HL-60 (cell line): ENCODE measurements at regions not wholly inside any gene's neighbourhood (a gene's known extent, or its start where the extent isn't known, plus 50 kb on each side); places are given as distances from the start of the nearest gene placed in this dataset.

ENCODE experiments used
- DNase-seq, 2 experiments: peaks; one replicate each; pipeline ENCODE4 v3.0.0-alpha.2; 2010 to 2020; ENCODE audit warnings: low read depth in 1 of 2, low spot score in 1 of 2
- H3K27ac ChIP-seq: fragments of 250-450 bp; sonication (Bioruptor Pico); replicated peaks from 2 replicates; pipeline ENCODE4 v1.5.1; 2020; ENCODE audit warnings: mild to moderate bottlenecking, moderate library complexity
- H3K27me3 ChIP-seq: fragments of 250-450 bp; sonication (Bioruptor Pico); 2 replicates; pipeline ENCODE4 v1.5.1; 2021; ENCODE audit warnings: mild to moderate bottlenecking, moderate library complexity; ENCODE audit not compliant: insufficient read depth, poor library complexity, severe bottlenecking
- H3K4me3 ChIP-seq: replicated peaks from 2 replicates; pipeline ENCODE4 v1.5.1; 2011; ENCODE audit warnings: mild to moderate bottlenecking, control low read depth, low read length; ENCODE audit not compliant: insufficient read depth
- GABPA ChIP-seq: IDR thresholded peaks from 2 replicates; pipeline ENCODE4 v1.6.1; 2012; ENCODE audit warnings: low read depth
- POLR2AphosphoS5 ChIP-seq: IDR thresholded peaks from 2 replicates; pipeline ENCODE4 v1.6.1; 2012; ENCODE audit warnings: low read depth
- SPI1 ChIP-seq: IDR thresholded peaks from 2 replicates; pipeline ENCODE4 v1.6.1; 2012; ENCODE audit warnings: low read depth, mild to moderate bottlenecking, borderline replicate concordance
- TF ChIP-seq, protein P1 (sequence below): IDR thresholded peaks from one replicate; pipeline ENCODE4 v1.5.1; 2011; ENCODE audit warnings: low read length, control low read depth, inconsistent platforms; ENCODE audit not compliant: insufficient read depth
- TF ChIP-seq, protein P2 (sequence below): IDR thresholded peaks from 2 replicates; pipeline ENCODE4 v1.6.1; 2012; ENCODE audit warnings: low read depth; ENCODE audit not compliant: insufficient replicate concordance

DNA sequence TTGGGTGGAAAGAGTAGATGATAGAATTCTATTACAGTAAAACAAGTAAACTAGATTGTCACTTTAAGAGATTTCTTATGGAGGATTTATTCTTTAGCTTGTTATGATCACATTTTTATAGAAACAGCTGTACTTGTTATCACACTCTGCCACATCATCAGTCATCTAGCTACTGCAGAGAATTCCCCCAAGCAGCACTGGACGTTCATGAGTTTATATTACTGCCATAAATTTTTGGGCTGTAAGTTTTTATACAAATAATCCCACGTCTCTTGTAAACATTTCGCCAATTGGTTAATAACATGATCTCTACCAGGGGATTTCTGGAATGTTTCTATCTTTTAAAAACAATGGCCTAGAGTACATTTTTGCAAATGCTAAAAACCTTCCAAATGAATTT lies 238.8 kb downstream of the POLR1F start:
- Histone ChIP-seq H3K27me3 (no peaks in the 10 kb centered on the region), H3K4me3 (no peak overlapping the region), H3K27ac (no peak overlapping the region)
- no peak for TF ChIP-seq GABPA
- TF ChIP-seq, protein P1, sequence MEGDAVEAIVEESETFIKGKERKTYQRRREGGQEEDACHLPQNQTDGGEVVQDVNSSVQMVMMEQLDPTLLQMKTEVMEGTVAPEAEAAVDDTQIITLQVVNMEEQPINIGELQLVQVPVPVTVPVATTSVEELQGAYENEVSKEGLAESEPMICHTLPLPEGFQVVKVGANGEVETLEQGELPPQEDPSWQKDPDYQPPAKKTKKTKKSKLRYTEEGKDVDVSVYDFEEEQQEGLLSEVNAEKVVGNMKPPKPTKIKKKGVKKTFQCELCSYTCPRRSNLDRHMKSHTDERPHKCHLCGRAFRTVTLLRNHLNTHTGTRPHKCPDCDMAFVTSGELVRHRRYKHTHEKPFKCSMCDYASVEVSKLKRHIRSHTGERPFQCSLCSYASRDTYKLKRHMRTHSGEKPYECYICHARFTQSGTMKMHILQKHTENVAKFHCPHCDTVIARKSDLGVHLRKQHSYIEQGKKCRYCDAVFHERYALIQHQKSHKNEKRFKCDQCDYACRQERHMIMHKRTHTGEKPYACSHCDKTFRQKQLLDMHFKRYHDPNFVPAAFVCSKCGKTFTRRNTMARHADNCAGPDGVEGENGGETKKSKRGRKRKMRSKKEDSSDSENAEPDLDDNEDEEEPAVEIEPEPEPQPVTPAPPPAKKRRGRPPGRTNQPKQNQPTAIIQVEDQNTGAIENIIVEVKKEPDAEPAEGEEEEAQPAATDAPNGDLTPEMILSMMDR = no peak
- TF ChIP-seq, protein P2, sequence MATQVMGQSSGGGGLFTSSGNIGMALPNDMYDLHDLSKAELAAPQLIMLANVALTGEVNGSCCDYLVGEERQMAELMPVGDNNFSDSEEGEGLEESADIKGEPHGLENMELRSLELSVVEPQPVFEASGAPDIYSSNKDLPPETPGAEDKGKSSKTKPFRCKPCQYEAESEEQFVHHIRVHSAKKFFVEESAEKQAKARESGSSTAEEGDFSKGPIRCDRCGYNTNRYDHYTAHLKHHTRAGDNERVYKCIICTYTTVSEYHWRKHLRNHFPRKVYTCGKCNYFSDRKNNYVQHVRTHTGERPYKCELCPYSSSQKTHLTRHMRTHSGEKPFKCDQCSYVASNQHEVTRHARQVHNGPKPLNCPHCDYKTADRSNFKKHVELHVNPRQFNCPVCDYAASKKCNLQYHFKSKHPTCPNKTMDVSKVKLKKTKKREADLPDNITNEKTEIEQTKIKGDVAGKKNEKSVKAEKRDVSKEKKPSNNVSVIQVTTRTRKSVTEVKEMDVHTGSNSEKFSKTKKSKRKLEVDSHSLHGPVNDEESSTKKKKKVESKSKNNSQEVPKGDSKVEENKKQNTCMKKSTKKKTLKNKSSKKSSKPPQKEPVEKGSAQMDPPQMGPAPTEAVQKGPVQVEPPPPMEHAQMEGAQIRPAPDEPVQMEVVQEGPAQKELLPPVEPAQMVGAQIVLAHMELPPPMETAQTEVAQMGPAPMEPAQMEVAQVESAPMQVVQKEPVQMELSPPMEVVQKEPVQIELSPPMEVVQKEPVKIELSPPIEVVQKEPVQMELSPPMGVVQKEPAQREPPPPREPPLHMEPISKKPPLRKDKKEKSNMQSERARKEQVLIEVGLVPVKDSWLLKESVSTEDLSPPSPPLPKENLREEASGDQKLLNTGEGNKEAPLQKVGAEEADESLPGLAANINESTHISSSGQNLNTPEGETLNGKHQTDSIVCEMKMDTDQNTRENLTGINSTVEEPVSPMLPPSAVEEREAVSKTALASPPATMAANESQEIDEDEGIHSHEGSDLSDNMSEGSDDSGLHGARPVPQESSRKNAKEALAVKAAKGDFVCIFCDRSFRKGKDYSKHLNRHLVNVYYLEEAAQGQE = no peak
- TF ChIP-seq SPI1 = no peak
- no peak for TF ChIP-seq POLR2AphosphoS5
- no peak for DNase-seq

DNA sequence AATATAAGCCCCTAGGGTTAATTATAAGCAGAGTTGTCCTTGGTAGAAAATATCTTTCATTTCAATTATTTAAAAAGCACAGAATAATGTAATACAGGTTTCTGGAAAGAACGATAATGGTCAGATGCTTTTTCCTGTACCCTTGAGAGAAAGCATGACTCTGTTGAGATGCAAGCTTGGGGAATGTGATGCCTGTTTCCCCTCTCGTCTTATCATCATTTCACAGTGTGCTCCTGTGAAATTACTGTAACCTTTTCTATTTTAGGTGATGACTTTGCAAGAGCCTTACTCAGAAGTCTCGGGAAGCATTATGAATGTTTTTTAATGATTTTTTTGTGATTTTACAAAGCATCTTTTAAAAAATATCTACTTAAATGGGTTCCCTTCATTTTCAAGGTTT lies 243.0 kb downstream of the POLR1F start:
- TF ChIP-seq, protein P1 = no peak
- TF ChIP-seq POLR2AphosphoS5 (no peak), SPI1 (no peak), GABPA (no peak)
- TF ChIP-seq, protein P2 = no peak

DNA sequence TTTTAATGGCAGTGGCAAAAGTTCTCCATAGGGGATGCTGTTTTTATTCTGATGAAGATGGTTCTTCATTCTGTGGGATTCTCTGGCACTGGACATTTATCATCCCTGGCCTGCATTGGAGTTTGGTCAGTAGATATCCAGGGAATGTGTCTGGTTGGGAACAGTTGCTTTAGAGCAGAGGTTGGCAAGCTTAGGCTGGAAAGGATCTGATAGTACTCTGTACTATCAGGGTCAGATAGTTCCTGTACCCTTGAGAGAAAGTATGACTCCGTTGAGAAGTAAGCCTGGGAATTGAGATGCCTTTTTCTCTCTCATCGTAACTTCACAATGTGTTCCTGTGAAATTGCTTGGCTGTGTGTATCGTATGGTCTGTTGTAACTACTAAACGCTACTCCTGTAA lies 244.1 kb downstream of the POLR1F start:
- H3K27ac ChIP-seq = no peak overlapping the region
- no peaks in the 10 kb centered on the region for H3K27me3 ChIP-seq
- TF ChIP-seq, protein P1 = no peak
- TF ChIP-seq, protein P2 = no peak
- TF ChIP-seq GABPA (no peak), SPI1 (no peak), POLR2AphosphoS5 (no peak)
- no peak for DNase-seq
- no peak overlapping the region for H3K4me3 ChIP-seq

More for the DNA sequence above, 243.0 kb downstream of the POLR1F start:
- no peaks in the 10 kb centered on the region for H3K27me3 ChIP-seq
- no peak for DNase-seq
- no peak overlapping the region for H3K4me3 ChIP-seq
- no peak overlapping the region for H3K27ac ChIP-seq
